Heart left ventricle (tissue), 16 donors: ENCODE measurements at regions not wholly inside any gene's neighbourhood (a gene's known extent, or its start where the extent isn't known, plus 50 kb on each side); places are given as distances from the start of the nearest gene placed in this dataset.

ENCODE experiments used
- ATAC-seq, 4 donors: fragments of 200-7000 bp; cut with Tn5 transposase; one replicate each; pipeline ENCODE4 v1.9.1; 2020 to 2022; ENCODE audit warnings: moderate library complexity in 4 of 4, mild to moderate bottlenecking in 3 of 4, moderate number of reproducible peaks in 1 of 4
- DNase-seq, 5 donors: peaks; one replicate each; pipeline ENCODE4 v3.0.0-alpha.2; 2020
- H3K27ac ChIP-seq, 12 donors: fragments of 200-600 bp; sonication (generic) in 4 of 12; one replicate each; pipeline versions ENCODE4 v1.5.0 to v1.8.0; 2016 to 2022; ENCODE audit warnings: mild to moderate bottlenecking in 2 of 12
- H3K27me3 ChIP-seq, 9 donors: fragments of 200-600 bp; sonication (generic) in 2 of 9; one replicate each; pipeline versions ENCODE4 v1.5.1 to v1.8.0; 2016 to 2022; ENCODE audit warnings: mild to moderate bottlenecking in 3 of 9
- H3K36me3 ChIP-seq, 9 donors: fragments of 200-600 bp; sonication (generic) in 2 of 9; one replicate each; pipeline versions ENCODE4 v1.5.0 to v1.8.0; 2018 to 2022; ENCODE audit warnings: mild to moderate bottlenecking in 2 of 9
- H3K4me1 ChIP-seq, 12 donors: fragments of 200-600 bp; sonication (generic) in 4 of 12; one replicate each; pipeline versions ENCODE4 v1.5.0 to v1.8.0; 2016 to 2022; ENCODE audit warnings: mild to moderate bottlenecking in 3 of 12
- H3K4me3 ChIP-seq, 12 donors: fragments of 200-600 bp; sonication (generic) in 4 of 12; one replicate each; pipeline versions ENCODE4 v1.5.0 to v1.8.0; 2017 to 2022; ENCODE audit warnings: mild to moderate bottlenecking in 9 of 12, moderate library complexity in 4 of 12
- H3K9me3 ChIP-seq, 12 donors: fragments of 200-600 bp; sonication (generic) in 4 of 12; one replicate each; pipeline versions ENCODE4 v1.5.0 to v1.8.0; 2016 to 2022; ENCODE audit warnings: mild to moderate bottlenecking in 1 of 12
- CTCF ChIP-seq, 12 donors: fragments of 200-600 bp; sonication (generic) in 4 of 12; IDR thresholded peaks; one replicate each; pipeline versions ENCODE4 v1.5.0 to v1.8.0; 2018 to 2022; ENCODE audit warnings: antibody characterized with exemption in 12 of 12, mild to moderate bottlenecking in 5 of 12
- POLR2A ChIP-seq, 2 donors: fragments of 450-650 bp; IDR thresholded peaks; one replicate each; pipeline ENCODE4 v1.6.1; 2017; ENCODE audit warnings: antibody characterized with exemption in 2 of 2, mild to moderate bottlenecking in 2 of 2, moderate library complexity in 2 of 2
- WGBS, 4 donors: extraction: QIAGEN DNeasy Blood & Tissue Kit in 2 of 4; methylation state at CpG; one replicate each; pipeline versions ENCODE4 v1.1.5 to v1.1.7; 2013 to 2018; 5-methylcytosine and 5-hydroxymethylcytosine counted together
- intact Hi-C, 10 donors: fragments of 100-400 bp; cut with DNase I; formaldehyde crosslinking; loops; one replicate each; pipeline versions ENCODE4 v1.11.1 to v1.14.2; 2022
- donor health status: ischemic (EF 13 %, LVEDD 7.1; RV severe dilation, severe dysfunction).
- donor health status: healthy with polysubstance abuse.
- donor health status: DM: no; HTN: yes; CAD: no.
- donor health status: DM: no; HTN: no; CAD: no.
- donor health status: ischemic (EF 25% LVEDD 6.9; RV normal size, moderate dysfunction).
- donor health status: ischemic (EF 25% LVEDD 5.7; RV mildly dilated, moderate dysfunction).
- donor health status: healthy.
- donor health status: DM: yes; HTN: yes; CAD: no.
- donor health status: ischemic (EF 35%, LVEDD 5.7; RV mildly dilated, moderate dysfunction).
- donor health status: nonischemic (EF 11% LVEDD 7.7; RV severe dilation, severe dysfunction).
- donor health status: DM: yes; HTN: yes; CAD: no.
- donor health status: PGD.
- donor health status: ischemic (EF 29% LVEDD 5.4; RV normal size, mild dysfunction).
- donor health status: nonischemic (EF 23%, LVEDD 6.1; RV moderate dilation, normal function).

GRCh38 chr12:78315028-78315427, 484.3 kb downstream of the NAV3 start:
- Histone ChIP-seq H3K4me3 (no peak overlapping the region), H3K36me3 (no peaks in the 10 kb centered on the region), H3K9me3 (peaks cover 0 to 5% (median 0%) of the 10 kb centered on the region in 12 donors), H3K27me3 (no peaks in the 10 kb centered on the region), H3K4me1 (no peaks in the 10 kb centered on the region), H3K27ac (no peak overlapping the region)
- TF ChIP-seq POLR2A (IDR thresholded peaks at IDR 0.05): no peak
- TF ChIP-seq CTCF (IDR thresholded peaks at IDR 0.05): no peak
- ATAC-seq (no peak), DNase-seq (no peak)
- intact Hi-C loops: no loop called here
- 76 to 82% (median 79%) methylated on average over 3 of the region's 3 CpGs for WGBS, 4 donors

GRCh38 chr12:78316136-78316535, 485.4 kb downstream of the NAV3 start:
- 31 to 45% (median 40%) methylated on average over 4 of the region's 4 CpGs for WGBS, 4 donors
- no peak for TF ChIP-seq CTCF (IDR thresholded peaks at IDR 0.05)
- TF ChIP-seq POLR2A (IDR thresholded peaks at IDR 0.05): no peak
- H3K4me3 ChIP-seq: no peak overlapping the region
- DNase-seq (no peak), ATAC-seq (no peak)
- intact Hi-C loops: no loop called here
- H3K27ac ChIP-seq: no peak overlapping the region
- no peaks in the 10 kb centered on the region for H3K4me1 ChIP-seq
- H3K36me3 ChIP-seq: no peaks in the 10 kb centered on the region
- H3K9me3 ChIP-seq: peaks cover 0 to 5% (median 0%) of the 10 kb centered on the region in 12 donors
- no peaks in the 10 kb centered on the region for H3K27me3 ChIP-seq

- Histone ChIP-seq H3K4me3 (no peak overlapping the region), H3K27me3 (no peaks in the 10 kb centered on the region), H3K4me1 (no peaks in the 10 kb centered on the region), H3K9me3 (peaks cover 0 to 5% (median 0%) of the 10 kb centered on the region in 12 donors), H3K27ac (no peak overlapping the region), H3K36me3 (no peaks in the 10 kb centered on the region)
- 55 to 68% (median 64%) methylated on average over 2 of the region's 2 CpGs for WGBS, 4 donors
- TF ChIP-seq POLR2A (IDR thresholded peaks at IDR 0.05) (no peak), CTCF (IDR thresholded peaks at IDR 0.05) (no peak)
- intact Hi-C loops: no loop called here
- DNase-seq (no peak), ATAC-seq (no peak)
Observed at GRCh38 chr12:78316631-78317468, 486.2 kb downstream of the NAV3 start.

- no peak overlapping the region for H3K4me3 ChIP-seq
- no peaks in the 10 kb centered on the region for H3K27me3 ChIP-seq
- no peaks in the 10 kb centered on the region for H3K36me3 ChIP-seq
- H3K27ac ChIP-seq: no peak overlapping the region
- no peaks in the 10 kb centered on the region for H3K4me1 ChIP-seq
- DNase-seq (no peak), ATAC-seq (no peak)
- WGBS, 4 donors: 85 to 94% (median 89%) methylated on average over 2 of the region's 2 CpGs
- TF ChIP-seq POLR2A (IDR thresholded peaks at IDR 0.05) (no peak), CTCF (IDR thresholded peaks at IDR 0.05) (no peak)
- H3K9me3 ChIP-seq: peaks cover 0 to 5% (median 0%) of the 10 kb centered on the region in 12 donors
- intact Hi-C loops: no loop called here
Observed at GRCh38 chr12:78321696-78322095, 491.0 kb downstream of the NAV3 start.
